Activated CD8-positive, alpha-beta memory T cell treated with anti-CD3 and anti-CD28 coated beads for 36 hours (primary cell): ENCODE measurements at regions not wholly inside any gene's neighbourhood (a gene's known extent, or its start where the extent isn't known, plus 50 kb on each side); places are given as distances from the start of the nearest gene placed in this dataset.

Experiments used
- CTCF ChIA-PET: fragments of 350-600 bp; sonication (Branson Sonifier 250); formaldehyde crosslinking; loops from one replicate; lab custom pipeline; 2021; ENCODE audit warnings: antibody characterized with exemption; lab: Charles Lee
- POLR2A ChIA-PET: fragments of 350-600 bp; sonication (Branson Sonifier 250); formaldehyde crosslinking; loops from one replicate; lab custom pipeline; 2021; ENCODE audit warnings: antibody characterized with exemption; lab: Charles Lee

- ChIA-PET POLR2A (no interaction called here), CTCF (no interaction called here)
Measured at GRCh38 chr4:165757451-165757850, 115.6 kb upstream of the TLL1 start.

- ChIA-PET CTCF (no interaction called here), POLR2A (no interaction called here)
Measured at GRCh38 chr4:165758086-165758485, 115.0 kb upstream of the TLL1 start.

- CTCF ChIA-PET: no interaction called here
- POLR2A ChIA-PET: no interaction called here
Measured at GRCh38 chr4:165760182-165760581, 112.9 kb upstream of the TLL1 start.

- POLR2A ChIA-PET: no interaction called here
- CTCF ChIA-PET: no interaction called here
Measured at GRCh38 chr4:165761963-165762362, 111.1 kb upstream of the TLL1 start.

DNA sequence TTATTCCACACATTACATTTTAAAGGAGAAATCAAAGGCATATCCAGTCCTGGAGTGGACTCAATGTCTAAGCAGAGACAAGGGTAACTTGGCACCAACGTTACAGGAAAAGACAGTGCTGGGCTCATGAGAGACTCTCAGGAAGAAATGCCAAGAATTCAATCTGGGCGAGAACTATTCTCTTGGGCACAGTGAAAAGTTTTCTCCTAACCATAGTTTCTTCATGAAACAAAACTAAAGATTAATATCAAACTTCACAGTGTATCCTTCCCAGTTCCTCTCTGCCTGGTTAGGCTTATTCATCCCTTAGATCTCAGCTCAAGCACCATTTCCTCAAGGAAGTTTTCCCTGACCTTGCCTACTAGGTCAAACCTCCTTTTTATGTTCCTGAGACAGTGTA is 109.4 kb upstream of the TLL1 start:
- CTCF ChIA-PET: no interaction called here
- POLR2A ChIA-PET: no interaction called here

- POLR2A ChIA-PET: no interaction called here
- CTCF ChIA-PET: no interaction called here
Measured at GRCh38 chr4:165765053-165765452, 108.0 kb upstream of the TLL1 start.

DNA sequence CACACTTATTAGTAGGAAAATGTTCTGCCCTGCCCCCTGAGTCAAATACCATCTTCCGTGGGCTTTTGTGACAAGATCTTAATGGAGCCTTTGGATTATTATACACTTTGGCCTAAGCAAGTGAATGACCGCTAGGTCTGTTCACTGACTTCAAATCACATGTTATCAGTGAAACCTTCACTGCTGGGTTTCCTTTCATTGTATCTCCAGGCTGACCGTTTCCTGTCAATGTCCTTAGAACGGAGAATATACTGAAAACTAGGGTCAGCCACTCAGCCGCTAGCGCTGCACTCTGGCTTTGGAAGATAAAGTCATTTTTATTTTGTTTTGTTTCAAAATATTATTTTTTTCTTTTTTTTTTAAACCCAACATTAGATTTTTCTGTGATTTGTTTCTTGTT is 107.0 kb upstream of the TLL1 start:
- ChIA-PET CTCF (no interaction called here), POLR2A (no interaction called here)

DNA sequence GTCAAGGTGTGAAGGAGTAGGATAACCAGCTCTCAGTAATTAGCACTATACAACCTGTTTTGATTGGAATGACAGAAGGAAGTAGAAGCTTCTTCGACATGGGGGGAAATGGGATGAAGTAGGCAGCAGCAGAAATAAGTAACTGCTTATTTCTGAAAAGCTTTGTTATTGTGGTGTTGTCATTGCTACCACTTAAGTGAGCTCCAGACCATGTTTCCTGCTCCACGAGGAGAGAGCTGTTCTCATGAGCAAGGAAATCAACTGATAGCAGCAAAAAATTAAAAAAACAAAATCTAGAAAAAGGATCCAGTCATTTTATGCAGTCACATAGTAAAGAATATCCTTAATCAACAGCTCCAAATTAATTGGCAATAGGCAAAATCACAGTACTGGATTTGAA is 106.1 kb upstream of the TLL1 start:
- ChIA-PET POLR2A (no interaction called here), CTCF (no interaction called here)

GRCh38 chr4:165767671-165768070 is 105.4 kb upstream of the TLL1 start:
- ChIA-PET POLR2A (no interaction called here), CTCF (no interaction called here)

DNA sequence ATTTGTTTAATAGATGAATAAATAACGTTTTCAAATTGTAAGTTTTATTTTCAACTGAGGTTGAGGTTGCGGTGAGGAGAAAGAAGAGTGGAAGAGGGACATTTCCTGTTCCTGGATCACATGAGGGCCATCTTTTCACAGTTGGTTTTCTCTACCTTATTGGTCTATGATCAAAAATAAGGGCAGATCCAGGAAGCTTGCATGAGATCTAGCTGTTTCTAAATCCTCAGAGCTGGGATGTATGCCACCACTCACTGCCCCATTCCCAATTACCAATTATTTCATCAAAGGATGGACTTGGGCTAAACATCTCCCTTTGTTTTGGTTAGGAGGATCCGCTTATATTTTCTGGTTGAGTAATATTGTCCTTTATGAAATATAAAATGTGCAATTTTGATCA is 104.8 kb upstream of the TLL1 start:
- ChIA-PET POLR2A (no interaction called here), CTCF (no interaction called here)

- POLR2A ChIA-PET: no interaction called here
Measured at GRCh38 chr4:165774326-165774725, 98.7 kb upstream of the TLL1 start.

DNA sequence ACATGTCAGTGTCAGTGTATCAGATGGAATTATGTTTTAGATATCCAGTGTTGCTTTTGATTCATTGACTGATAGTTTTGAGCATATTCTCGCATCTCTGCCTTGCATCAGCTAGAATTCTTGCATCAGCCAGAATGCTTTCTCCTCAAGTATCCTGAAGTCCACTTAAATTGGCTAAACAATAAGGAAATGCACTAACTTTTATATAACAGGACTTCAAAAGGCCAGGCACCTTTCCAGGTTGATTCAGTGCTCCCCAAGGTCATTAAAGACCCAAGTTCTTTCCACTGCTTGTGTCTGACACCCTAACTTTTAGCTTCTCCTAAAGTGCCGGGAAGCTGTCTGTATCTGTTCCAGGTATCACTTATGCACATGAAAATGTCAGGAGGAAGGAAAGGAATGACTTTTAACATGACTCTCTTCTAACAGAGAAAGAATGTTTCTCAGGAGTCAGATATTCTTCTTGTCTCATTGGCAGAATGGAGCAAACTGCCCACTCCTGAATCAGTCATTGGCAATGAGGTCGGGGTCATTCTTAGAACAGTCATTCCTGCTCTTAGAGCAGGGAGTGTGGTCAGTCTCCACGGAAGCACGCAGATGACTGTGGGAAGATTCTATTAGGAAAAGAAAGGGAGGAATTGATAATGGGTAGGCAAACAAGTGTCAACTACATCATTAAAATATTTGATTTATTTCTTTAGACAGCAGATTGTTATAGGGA is 92.9 kb upstream of the TLL1 start:
- CTCF ChIA-PET: no interaction called here
- POLR2A ChIA-PET: no interaction called here

More at GRCh38 chr4:165774326-165774725, 98.7 kb upstream of the TLL1 start:
- CTCF ChIA-PET: no interaction called here

DNA sequence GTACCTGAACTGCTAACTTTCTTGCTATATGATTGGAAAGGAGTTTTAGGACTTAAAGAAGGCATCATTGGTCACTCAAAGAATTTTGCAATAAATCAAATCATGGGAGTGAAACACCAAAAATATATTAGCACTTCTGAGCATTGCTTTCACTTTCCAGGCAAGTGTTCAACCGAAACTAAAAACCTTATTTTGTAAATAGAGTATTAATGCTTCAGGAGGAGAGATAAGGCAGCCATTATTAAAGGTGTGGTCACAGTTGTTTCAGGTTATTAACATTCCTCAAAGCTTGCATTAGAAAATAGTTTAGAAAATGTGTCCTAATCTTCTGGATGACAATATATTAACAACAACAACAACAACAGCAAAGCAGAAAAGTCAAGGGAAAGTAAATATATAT is 92.3 kb upstream of the TLL1 start:
- POLR2A ChIA-PET: no interaction called here
- CTCF ChIA-PET: no interaction called here

- CTCF ChIA-PET: no interaction called here
- POLR2A ChIA-PET: no interaction called here
Measured at GRCh38 chr4:165782623-165783022, 90.4 kb upstream of the TLL1 start.

DNA sequence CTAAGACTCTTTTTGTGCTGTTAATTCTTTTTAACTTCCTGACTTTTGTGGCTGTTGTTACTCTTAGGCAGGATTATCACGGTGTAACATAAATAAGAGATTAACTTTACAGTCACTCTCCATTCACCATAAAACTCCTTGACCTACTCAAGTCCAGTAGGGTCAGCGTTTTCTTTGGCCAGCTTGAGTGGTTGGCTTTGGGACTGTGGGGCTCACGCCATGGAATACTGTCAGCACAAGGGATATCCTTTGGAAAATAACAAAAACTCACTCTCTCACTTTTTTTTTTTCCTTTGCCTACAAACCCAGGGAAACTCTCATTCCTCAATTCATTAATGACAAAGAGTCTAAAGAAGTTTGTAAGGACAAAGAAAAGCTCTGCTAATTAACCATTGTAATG is 89.4 kb upstream of the TLL1 start:
- POLR2A ChIA-PET: no interaction called here
- CTCF ChIA-PET: no interaction called here

DNA sequence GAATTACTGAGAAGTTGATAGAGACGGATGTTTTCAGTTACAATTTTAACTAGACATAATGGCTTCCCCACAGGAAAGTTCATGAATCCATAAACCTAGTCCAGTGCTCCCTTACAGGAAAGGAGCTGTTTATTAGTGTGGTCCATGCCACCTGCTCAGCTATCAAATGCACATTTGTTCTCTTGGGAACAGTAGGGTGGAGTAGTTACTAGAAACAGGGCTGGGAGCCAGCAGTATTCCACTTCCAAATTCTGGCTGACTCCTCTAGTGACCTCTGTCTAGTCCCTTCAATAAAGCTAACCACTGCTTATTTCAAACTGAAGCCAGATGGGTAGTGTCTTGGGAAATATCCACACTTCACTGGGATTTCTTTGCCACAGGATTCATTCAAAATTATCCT is 88.4 kb upstream of the TLL1 start:
- ChIA-PET POLR2A (no interaction called here), CTCF (no interaction called here)

GRCh38 chr4:165785337-165785736 is 87.7 kb upstream of the TLL1 start:
- ChIA-PET POLR2A (no interaction called here), CTCF (no interaction called here)

- CTCF ChIA-PET: no interaction called here
Measured at GRCh38 chr4:165787516-165788274, 85.3 kb upstream of the TLL1 start.

DNA sequence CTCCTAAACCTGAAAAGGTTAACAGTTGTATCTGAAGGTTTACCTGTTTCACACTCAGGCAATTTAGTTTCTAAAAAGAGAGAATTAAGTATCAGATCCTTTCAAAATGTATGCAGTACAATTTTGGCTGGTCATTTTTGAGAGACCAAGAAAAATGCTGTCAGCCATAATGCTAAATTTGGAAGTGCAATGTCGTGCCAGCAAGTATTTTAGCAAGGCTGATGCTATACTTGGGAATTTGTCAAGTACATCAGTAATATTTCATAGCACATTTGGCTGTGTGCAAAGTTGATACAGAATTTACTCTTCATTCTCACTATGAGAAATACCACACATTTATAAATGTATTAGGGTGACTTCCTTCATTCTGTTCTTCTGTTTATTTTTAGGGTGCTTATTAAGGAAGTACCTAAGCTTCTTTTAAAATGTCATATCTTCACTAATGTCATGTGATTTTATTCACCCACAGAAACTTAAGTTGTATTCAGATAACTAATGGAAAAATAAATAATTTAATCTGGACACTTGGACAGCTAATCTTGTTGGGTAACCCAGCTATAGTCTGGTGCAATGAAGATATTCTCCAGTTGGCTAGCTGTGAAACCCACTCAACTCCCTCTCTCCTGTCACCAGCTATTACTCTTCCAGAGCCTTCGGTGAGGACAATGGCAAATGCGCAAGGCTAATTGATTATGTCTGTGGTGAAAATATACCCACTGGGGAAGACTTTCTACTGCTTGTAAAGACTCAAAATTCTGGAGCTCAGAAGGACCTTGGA is 84.2 kb upstream of the TLL1 start:
- ChIA-PET CTCF (no interaction called here), POLR2A (no interaction called here)

More at GRCh38 chr4:165787516-165788274, 85.3 kb upstream of the TLL1 start:
- POLR2A ChIA-PET: no interaction called here

GRCh38 chr4:165793236-165793635 is 79.8 kb upstream of the TLL1 start:
- POLR2A ChIA-PET: no interaction called here
- CTCF ChIA-PET: no interaction called here

GRCh38 chr4:165794834-165795233 is 78.2 kb upstream of the TLL1 start:
- ChIA-PET POLR2A (no interaction called here), CTCF (no interaction called here)
